ENCODE measurements at regions not wholly inside any gene's neighbourhood (a gene's known extent, or its start where the extent isn't known, plus 50 kb on each side); places are given as distances from the start of the nearest gene placed in this dataset.

DNA sequence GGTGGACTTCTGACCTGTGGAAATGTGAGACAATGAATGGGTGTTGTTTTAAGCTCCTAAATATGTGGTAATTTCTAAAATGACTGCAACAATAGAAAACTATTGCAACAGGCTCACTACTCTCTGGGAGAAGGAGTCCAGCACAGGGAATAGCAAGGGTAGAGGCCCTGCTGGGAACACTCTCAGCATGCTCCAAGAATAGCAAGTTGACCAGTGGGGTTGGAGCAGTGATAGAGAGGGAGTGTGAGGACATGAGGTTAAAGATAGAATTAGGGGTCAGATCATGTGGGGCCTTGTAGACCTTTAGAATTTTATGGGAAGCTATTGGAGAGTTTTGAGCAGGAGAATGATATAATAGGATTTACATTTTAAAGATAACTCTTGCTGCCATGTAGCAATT is 346.7 kb upstream of the CCDC196 start:
- TF ChIP-seq, protein P1, sequence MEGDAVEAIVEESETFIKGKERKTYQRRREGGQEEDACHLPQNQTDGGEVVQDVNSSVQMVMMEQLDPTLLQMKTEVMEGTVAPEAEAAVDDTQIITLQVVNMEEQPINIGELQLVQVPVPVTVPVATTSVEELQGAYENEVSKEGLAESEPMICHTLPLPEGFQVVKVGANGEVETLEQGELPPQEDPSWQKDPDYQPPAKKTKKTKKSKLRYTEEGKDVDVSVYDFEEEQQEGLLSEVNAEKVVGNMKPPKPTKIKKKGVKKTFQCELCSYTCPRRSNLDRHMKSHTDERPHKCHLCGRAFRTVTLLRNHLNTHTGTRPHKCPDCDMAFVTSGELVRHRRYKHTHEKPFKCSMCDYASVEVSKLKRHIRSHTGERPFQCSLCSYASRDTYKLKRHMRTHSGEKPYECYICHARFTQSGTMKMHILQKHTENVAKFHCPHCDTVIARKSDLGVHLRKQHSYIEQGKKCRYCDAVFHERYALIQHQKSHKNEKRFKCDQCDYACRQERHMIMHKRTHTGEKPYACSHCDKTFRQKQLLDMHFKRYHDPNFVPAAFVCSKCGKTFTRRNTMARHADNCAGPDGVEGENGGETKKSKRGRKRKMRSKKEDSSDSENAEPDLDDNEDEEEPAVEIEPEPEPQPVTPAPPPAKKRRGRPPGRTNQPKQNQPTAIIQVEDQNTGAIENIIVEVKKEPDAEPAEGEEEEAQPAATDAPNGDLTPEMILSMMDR (IDR thresholded peaks at IDR 0.05) = no peak
- TF ChIP-seq POLR2A (IDR thresholded peaks at IDR 0.05) = no peak
